ENCODE measurements at regions not wholly inside any gene's neighbourhood (a gene's known extent, or its start where the extent isn't known, plus 50 kb on each side); places are given as distances from the start of the nearest gene placed in this dataset.
"Not testable (repeated sequence)": the region's sequence is repeated elsewhere in the genome, so short reads cannot be mapped to it uniquely, and the experiment has no call there.

- DNase-seq (ENCODE audit: low spot score), result no peak
Measured at GRCh38 chr3:194867270-194867983, 181.7 kb downstream of the FAM43A start.

- no peak for DNase-seq (ENCODE audit: low spot score)
Measured at GRCh38 chr3:194868831-194869230, 183.1 kb downstream of the FAM43A start.

- DNase-seq (ENCODE audit: low spot score), result no peak
Measured at GRCh38 chr3:194869482-194870169, 183.9 kb downstream of the FAM43A start.

GRCh38 chr3:194870394-194871110 lies 184.9 kb downstream of the FAM43A start:
- no peak for DNase-seq (ENCODE audit: low spot score)

- peak; percentile 35 for DNase-seq (ENCODE audit: low spot score)
Measured at GRCh38 chr3:194871143-194871863, 185.6 kb downstream of the FAM43A start.

GRCh38 chr3:194871864-194872668 lies 186.4 kb downstream of the FAM43A start:
- DNase-seq (ENCODE audit: low spot score), result no peak

GRCh38 chr3:194872669-194872977 lies 186.9 kb downstream of the FAM43A start:
- no peak for DNase-seq (ENCODE audit: low spot score)

GRCh38 chr3:194873474-194873873 lies 187.8 kb downstream of the FAM43A start:
- DNase-seq (ENCODE audit: low spot score), result not testable (repeated sequence)

- no peak for DNase-seq (ENCODE audit: low spot score)
Measured at GRCh38 chr3:194874206-194874605, 188.5 kb downstream of the FAM43A start.

GRCh38 chr3:194874783-194875182 lies 189.1 kb downstream of the FAM43A start:
- no peak for DNase-seq (ENCODE audit: low spot score)

- no peak for DNase-seq (ENCODE audit: low spot score)
Measured at GRCh38 chr3:194875581-194876402, 190.1 kb downstream of the FAM43A start.

GRCh38 chr3:194876403-194877095 lies 190.9 kb downstream of the FAM43A start:
- no peak for DNase-seq (ENCODE audit: low spot score)

- DNase-seq (ENCODE audit: low spot score), result no peak
Measured at GRCh38 chr3:194877291-194878119, 191.8 kb downstream of the FAM43A start.

GRCh38 chr3:194879126-194879877 lies 193.6 kb downstream of the FAM43A start:
- no peak for DNase-seq (ENCODE audit: low spot score)

- DNase-seq (ENCODE audit: low spot score), result no peak
Measured at GRCh38 chr3:194879991-194880939, 194.6 kb downstream of the FAM43A start.

- DNase-seq (ENCODE audit: low spot score), result no peak
Measured at GRCh38 chr3:194880940-194881925, 195.6 kb downstream of the FAM43A start.
